Ascending aorta (tissue), 2 donors: ENCODE measurements at regions not wholly inside any gene's neighbourhood (a gene's known extent, or its start where the extent isn't known, plus 50 kb on each side); places are given as distances from the start of the nearest gene placed in this dataset.

ENCODE experiments used
- DNase-seq, 2 donors: peaks; one replicate each; pipeline ENCODE4 v3.0.0-alpha.2; 2019; ENCODE audit warnings: low spot score in 2 of 2
- H3K27ac ChIP-seq, 2 donors: fragments of 200-600 bp; sonication (generic); one replicate each; pipeline ENCODE4 v1.5.1; 2016 to 2017; ENCODE audit warnings: mild to moderate bottlenecking in 1 of 2
- H3K27me3 ChIP-seq: fragments of 200-600 bp; sonication (generic); one replicate; pipeline ENCODE4 v1.5.1; 2017
- H3K36me3 ChIP-seq, 2 donors: fragments of 200-600 bp; sonication (generic); one replicate each; pipeline ENCODE4 v1.5.1; 2016
- H3K4me1 ChIP-seq, 2 donors: fragments of 200-600 bp; sonication (generic); one replicate each; pipeline ENCODE4 v1.5.1; 2016 to 2017; ENCODE audit warnings: mild to moderate bottlenecking in 1 of 2
- H3K4me3 ChIP-seq, 2 donors: fragments of 200-600 bp; sonication (generic); one replicate each; pipeline ENCODE4 v1.5.1; 2016 to 2017; ENCODE audit warnings: mild to moderate bottlenecking in 1 of 2
- H3K9me3 ChIP-seq, 2 donors: fragments of 200-600 bp; sonication (generic); one replicate each; pipeline ENCODE4 v1.5.1; 2016
- intact Hi-C: fragments of 100-400 bp; cut with DNase I; formaldehyde crosslinking; loops from one replicate; pipeline ENCODE4 v1.15.1; 2023
- TF ChIP-seq, protein P1 (sequence below), 3 experiments: fragments of 200-600 bp in 2 of 3; fragments of 450-650 bp in 1 of 3; sonication (generic) in 2 of 3; IDR thresholded peaks; one replicate each; pipeline ENCODE4 v1.5.1; 2016 to 2019; ENCODE audit warnings: antibody characterized with exemption in 3 of 3, mild to moderate bottlenecking in 1 of 3, moderate library complexity in 1 of 3

DNA sequence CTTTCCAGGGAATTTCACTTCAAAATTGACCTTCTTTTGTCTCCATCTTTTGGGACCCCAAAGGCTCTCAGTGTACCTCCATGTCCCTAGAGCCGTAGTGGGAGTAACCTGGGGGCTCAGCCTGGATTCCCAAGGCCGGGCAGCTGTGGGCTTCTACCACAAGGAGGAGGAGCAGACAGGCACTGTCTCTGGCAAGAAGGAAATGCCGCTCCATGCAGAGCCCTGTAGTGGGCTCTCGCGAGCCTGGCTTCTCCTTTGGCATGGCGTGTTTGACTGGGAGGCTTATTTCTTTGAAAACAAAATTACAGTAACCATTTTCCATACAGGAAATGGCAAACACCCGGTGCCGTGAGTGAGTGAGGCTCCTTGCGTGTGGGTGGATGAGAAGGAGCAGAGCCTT is 76.8 kb upstream of the FAM180A start:
- DNase-seq = no peak
- H3K27me3 ChIP-seq = no peaks in the 10 kb centered on the region
- H3K27ac ChIP-seq = no peak overlapping the region
- TF ChIP-seq, protein P1, sequence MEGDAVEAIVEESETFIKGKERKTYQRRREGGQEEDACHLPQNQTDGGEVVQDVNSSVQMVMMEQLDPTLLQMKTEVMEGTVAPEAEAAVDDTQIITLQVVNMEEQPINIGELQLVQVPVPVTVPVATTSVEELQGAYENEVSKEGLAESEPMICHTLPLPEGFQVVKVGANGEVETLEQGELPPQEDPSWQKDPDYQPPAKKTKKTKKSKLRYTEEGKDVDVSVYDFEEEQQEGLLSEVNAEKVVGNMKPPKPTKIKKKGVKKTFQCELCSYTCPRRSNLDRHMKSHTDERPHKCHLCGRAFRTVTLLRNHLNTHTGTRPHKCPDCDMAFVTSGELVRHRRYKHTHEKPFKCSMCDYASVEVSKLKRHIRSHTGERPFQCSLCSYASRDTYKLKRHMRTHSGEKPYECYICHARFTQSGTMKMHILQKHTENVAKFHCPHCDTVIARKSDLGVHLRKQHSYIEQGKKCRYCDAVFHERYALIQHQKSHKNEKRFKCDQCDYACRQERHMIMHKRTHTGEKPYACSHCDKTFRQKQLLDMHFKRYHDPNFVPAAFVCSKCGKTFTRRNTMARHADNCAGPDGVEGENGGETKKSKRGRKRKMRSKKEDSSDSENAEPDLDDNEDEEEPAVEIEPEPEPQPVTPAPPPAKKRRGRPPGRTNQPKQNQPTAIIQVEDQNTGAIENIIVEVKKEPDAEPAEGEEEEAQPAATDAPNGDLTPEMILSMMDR (IDR thresholded peaks at IDR 0.05) = no peak
- no peaks in the 10 kb centered on the region for H3K9me3 ChIP-seq
- no peaks in the 10 kb centered on the region for H3K36me3 ChIP-seq
- H3K4me3 ChIP-seq = no peak overlapping the region
- no peaks in the 10 kb centered on the region for H3K4me1 ChIP-seq
- intact Hi-C loops = no loop called here

DNA sequence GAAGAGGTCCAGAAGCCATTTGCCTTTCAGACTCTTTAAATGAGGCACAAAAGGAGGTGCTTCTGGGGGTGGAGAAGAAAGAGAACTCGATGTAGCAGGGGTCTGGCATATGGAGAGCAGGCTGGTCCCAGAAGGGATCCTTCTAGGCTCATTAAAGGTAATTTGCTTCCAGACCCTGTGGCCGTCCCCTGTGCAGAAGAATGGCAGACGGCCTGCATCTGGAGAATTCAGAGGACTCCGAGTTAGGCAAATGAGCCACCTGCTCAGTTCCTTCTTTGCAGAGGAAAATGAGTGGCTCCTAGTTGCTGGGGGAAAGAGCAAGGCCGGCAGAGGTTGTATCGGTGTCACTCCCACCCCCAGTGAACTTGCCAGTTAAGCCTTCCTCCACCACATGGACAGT is 73.8 kb upstream of the FAM180A start:
- no peaks in the 10 kb centered on the region for H3K36me3 ChIP-seq
- intact Hi-C loops = no loop called here
- no peaks in the 10 kb centered on the region for H3K4me1 ChIP-seq
- H3K4me3 ChIP-seq = no peak overlapping the region
- TF ChIP-seq, protein P1 (IDR thresholded peaks at IDR 0.05) = no peak
- H3K27ac ChIP-seq = no peak overlapping the region
- no peak for DNase-seq
- H3K9me3 ChIP-seq = no peaks in the 10 kb centered on the region
- no peaks in the 10 kb centered on the region for H3K27me3 ChIP-seq

DNA sequence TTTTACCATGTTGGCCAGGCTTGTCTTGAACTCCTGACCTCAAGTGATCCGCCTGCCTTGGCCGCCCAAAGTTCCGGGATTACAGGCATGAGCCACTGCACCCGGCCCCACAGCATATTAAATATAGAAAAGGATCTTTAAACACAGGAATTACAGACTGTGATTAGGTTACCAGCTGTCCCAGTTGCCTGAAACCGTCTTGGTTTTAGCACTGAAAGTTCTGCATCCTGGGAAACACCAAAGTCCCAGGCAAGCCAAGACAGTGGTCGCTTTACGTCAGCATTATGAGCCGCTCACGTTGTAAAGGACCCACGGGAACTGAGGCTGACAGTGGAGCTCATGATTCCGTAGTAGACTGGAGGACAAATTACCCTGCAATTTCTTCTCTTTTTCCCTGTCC is 69.0 kb upstream of the FAM180A start:
- TF ChIP-seq, protein P1 (IDR thresholded peaks at IDR 0.05) = no peak
- Histone ChIP-seq H3K27ac (no peak overlapping the region), H3K36me3 (no peaks in the 10 kb centered on the region)

DNA sequence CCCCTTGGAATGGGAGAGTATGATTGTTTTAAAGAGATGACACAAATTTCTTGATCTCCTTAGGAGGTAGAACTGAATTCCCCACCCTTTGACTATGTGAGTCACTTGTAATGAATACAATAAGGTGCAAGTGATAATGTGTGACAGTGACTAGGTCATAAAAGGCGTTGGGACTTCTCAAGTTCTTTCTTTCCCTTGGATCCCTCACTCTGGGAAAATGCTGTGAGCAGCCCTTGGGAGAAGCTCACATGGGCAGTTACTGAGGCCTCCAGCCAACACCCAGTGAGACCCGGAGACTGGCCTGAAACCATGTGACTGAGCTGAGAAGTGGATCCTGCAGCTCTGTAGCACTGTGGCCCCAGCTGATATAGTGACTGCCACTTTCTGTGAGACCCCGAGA is 66.4 kb upstream of the FAM180A start:
- H3K4me3 ChIP-seq = no peak overlapping the region
- no peak overlapping the region for H3K27ac ChIP-seq
- H3K27me3 ChIP-seq = no peaks in the 10 kb centered on the region
- no peaks in the 10 kb centered on the region for H3K36me3 ChIP-seq
- no peaks in the 10 kb centered on the region for H3K4me1 ChIP-seq
- intact Hi-C loops = no loop called here
- no peaks in the 10 kb centered on the region for H3K9me3 ChIP-seq
- no peak for DNase-seq
- TF ChIP-seq, protein P1 (IDR thresholded peaks at IDR 0.05) = no peak

More for the DNA sequence above, 69.0 kb upstream of the FAM180A start:
- Histone ChIP-seq H3K4me1 (no peaks in the 10 kb centered on the region), H3K27me3 (no peaks in the 10 kb centered on the region), H3K9me3 (no peaks in the 10 kb centered on the region), H3K4me3 (no peak overlapping the region)
- intact Hi-C loops = no loop called here
- DNase-seq = no peak

DNA sequence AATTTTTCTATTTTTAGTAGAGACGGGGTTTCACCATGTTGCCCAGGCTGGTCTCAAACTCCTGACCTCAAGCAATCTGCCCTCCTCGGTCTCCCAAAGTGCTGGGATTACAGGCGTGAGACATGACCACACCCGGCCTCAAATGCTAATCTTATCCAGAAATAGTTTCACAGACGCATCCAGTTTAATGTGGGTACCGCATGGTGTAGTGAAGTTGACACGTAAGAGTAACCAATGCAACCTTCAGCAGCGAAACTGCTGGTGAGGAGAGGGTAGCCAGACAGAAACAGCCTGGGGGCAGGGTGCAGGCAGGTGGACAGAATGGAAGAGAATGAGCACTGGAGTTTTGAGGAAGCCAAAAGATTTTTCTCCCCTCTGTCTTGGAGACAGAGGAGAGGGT is 63.5 kb upstream of the FAM180A start:
- Histone ChIP-seq H3K36me3 (no peaks in the 10 kb centered on the region), H3K9me3 (no peaks in the 10 kb centered on the region), H3K4me1 (peaks cover 0 to 8% of the 10 kb centered on the region in 2 donors), H3K4me3 (no peak overlapping the region), H3K27ac (no peak overlapping the region), H3K27me3 (no peaks in the 10 kb centered on the region)
- intact Hi-C loops = no loop called here
- no peak for DNase-seq
- TF ChIP-seq, protein P1 (IDR thresholded peaks at IDR 0.05) = no peak

DNA sequence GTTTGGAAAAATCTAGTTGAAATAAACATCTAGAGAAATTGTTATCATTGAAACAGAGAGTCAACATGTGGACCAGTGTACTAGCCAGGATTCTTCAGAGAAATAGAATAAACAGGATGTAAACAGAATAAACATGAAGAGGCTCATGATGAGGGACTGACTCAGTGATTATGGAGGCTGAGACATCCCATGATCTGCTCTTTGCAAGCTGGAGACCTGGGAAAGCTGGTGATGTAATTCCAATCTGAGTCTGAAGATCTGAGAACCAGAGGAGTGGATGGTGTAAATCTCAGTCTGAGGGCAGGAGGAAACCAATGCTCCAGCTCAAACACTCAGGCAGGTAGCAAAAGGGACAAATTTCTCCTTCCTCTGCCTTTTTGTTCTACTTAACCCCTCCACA is 62.9 kb upstream of the FAM180A start:
- TF ChIP-seq, protein P1 (IDR thresholded peaks at IDR 0.05) = no peak
- Histone ChIP-seq H3K9me3 (no peaks in the 10 kb centered on the region), H3K36me3 (no peaks in the 10 kb centered on the region), H3K4me3 (no peak overlapping the region), H3K27ac (no peak overlapping the region), H3K4me1 (peaks cover 0 to 8% of the 10 kb centered on the region in 2 donors), H3K27me3 (no peaks in the 10 kb centered on the region)
- intact Hi-C loops = no loop called here
- DNase-seq = no peak
